ENCODE measurements at regions not wholly inside any gene's neighbourhood (a gene's known extent, or its start where the extent isn't known, plus 50 kb on each side); places are given as distances from the start of the nearest gene placed in this dataset.

DNA sequence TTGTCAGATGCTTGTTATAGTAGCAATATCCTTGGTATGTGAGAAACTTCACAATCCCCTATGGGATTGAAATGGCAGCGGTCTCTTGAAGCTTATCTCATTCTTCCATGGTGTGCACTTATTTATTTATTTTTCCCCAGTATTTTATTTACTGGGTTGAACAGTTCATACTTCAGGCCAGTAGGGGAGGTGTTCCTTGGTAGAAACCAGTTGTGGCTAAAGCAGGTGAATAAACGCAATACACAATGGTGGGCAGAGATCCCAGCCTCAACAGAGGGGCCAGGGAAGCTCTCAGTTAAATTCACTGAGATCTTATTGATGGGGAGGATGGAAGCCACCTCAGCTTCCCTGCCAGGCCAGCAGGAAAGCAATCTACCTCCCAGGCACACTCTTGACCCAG is 93.7 kb upstream of the SRD5A2 start:
- H3K9me3 ChIP-seq: peaks cover 4% of the 10 kb centered on the region
- H3K36me3 ChIP-seq: no peaks in the 10 kb centered on the region
- no peaks in the 10 kb centered on the region for H3K27me3 ChIP-seq
- TF ChIP-seq POLR2AphosphoS5 (IDR thresholded peaks at IDR 0.05; ENCODE audit: insufficient read depth in 1 of 2, low read depth in 1 of 2) (no peak), POLR2A (IDR thresholded peaks at IDR 0.05) (no peak)
- TF ChIP-seq, protein P1, sequence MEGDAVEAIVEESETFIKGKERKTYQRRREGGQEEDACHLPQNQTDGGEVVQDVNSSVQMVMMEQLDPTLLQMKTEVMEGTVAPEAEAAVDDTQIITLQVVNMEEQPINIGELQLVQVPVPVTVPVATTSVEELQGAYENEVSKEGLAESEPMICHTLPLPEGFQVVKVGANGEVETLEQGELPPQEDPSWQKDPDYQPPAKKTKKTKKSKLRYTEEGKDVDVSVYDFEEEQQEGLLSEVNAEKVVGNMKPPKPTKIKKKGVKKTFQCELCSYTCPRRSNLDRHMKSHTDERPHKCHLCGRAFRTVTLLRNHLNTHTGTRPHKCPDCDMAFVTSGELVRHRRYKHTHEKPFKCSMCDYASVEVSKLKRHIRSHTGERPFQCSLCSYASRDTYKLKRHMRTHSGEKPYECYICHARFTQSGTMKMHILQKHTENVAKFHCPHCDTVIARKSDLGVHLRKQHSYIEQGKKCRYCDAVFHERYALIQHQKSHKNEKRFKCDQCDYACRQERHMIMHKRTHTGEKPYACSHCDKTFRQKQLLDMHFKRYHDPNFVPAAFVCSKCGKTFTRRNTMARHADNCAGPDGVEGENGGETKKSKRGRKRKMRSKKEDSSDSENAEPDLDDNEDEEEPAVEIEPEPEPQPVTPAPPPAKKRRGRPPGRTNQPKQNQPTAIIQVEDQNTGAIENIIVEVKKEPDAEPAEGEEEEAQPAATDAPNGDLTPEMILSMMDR (IDR thresholded peaks at IDR 0.05): no peak
- H3K4me1 ChIP-seq: no peaks in the 10 kb centered on the region
- no peak overlapping the region for H3K27ac ChIP-seq
- no peak for DNase-seq (ENCODE audit: extremely low spot score in 2 of 2)
- H3K4me3 ChIP-seq: no peak overlapping the region
- intact Hi-C loops (cut with DNase I): no loop called here

- DNase-seq (ENCODE audit: extremely low spot score in 2 of 2): no peak
- no peaks in the 10 kb centered on the region for H3K27me3 ChIP-seq
- intact Hi-C loops (cut with DNase I): no loop called here
- no peaks in the 10 kb centered on the region for H3K4me1 ChIP-seq
- H3K4me3 ChIP-seq: no peak overlapping the region
- TF ChIP-seq POLR2AphosphoS5 (IDR thresholded peaks at IDR 0.05; ENCODE audit: insufficient read depth in 1 of 2, low read depth in 1 of 2) (no peak), POLR2A (IDR thresholded peaks at IDR 0.05) (no peak)
- TF ChIP-seq, protein P1 (IDR thresholded peaks at IDR 0.05): no peak
- H3K36me3 ChIP-seq: no peaks in the 10 kb centered on the region
- H3K9me3 ChIP-seq: no peaks in the 10 kb centered on the region
- H3K27ac ChIP-seq: no peak overlapping the region
Observed at GRCh38 chr2:31666878-31667277, 86.1 kb upstream of the SRD5A2 start.

- H3K27me3 ChIP-seq: no peaks in the 10 kb centered on the region
- H3K27ac ChIP-seq: no peak overlapping the region
- no peaks in the 10 kb centered on the region for H3K36me3 ChIP-seq
- DNase-seq (ENCODE audit: extremely low spot score in 2 of 2): no peak
- no peak overlapping the region for H3K4me3 ChIP-seq
- no peaks in the 10 kb centered on the region for H3K9me3 ChIP-seq
- intact Hi-C loops (cut with DNase I): no loop called here
- no peak for TF ChIP-seq POLR2A (IDR thresholded peaks at IDR 0.05)
- TF ChIP-seq, protein P1 (IDR thresholded peaks at IDR 0.05): no peak
- TF ChIP-seq POLR2AphosphoS5 (IDR thresholded peaks at IDR 0.05; ENCODE audit: insufficient read depth in 1 of 2, low read depth in 1 of 2): no peak
- no peaks in the 10 kb centered on the region for H3K4me1 ChIP-seq
Observed at GRCh38 chr2:31664949-31665724, 84.4 kb upstream of the SRD5A2 start.

- DNase-seq (ENCODE audit: extremely low spot score in 2 of 2): no peak
- Histone ChIP-seq H3K36me3 (no peaks in the 10 kb centered on the region), H3K27me3 (no peaks in the 10 kb centered on the region), H3K9me3 (no peaks in the 10 kb centered on the region), H3K4me3 (no peak overlapping the region), H3K27ac (no peak overlapping the region), H3K4me1 (no peaks in the 10 kb centered on the region)
- TF ChIP-seq POLR2AphosphoS5 (IDR thresholded peaks at IDR 0.05; ENCODE audit: insufficient read depth in 1 of 2, low read depth in 1 of 2): no peak
- TF ChIP-seq, protein P1 (IDR thresholded peaks at IDR 0.05): no peak
- TF ChIP-seq POLR2A (IDR thresholded peaks at IDR 0.05): no peak
- intact Hi-C loops (cut with DNase I): no loop called here
Observed at GRCh38 chr2:31660812-31661335, 80.1 kb upstream of the SRD5A2 start.

DNA sequence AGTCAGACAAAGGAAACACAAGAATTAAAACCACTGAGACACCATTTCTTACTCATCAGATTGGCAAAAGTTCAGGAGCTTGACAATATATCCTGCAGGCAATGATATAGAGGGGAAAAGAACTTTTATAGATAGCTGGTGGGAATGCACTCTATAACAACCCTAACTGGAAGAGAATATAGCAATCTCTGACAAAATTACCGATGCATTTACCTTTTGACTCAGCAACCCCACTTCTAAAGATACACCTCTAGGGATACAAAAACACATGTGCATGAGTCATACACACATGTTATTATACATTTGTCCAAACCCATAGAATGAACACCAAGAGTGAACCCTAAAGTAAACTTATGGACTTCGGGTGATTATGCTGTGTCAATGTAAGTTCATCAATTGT is 79.4 kb upstream of the SRD5A2 start:
- Histone ChIP-seq H3K9me3 (no peaks in the 10 kb centered on the region), H3K27me3 (no peaks in the 10 kb centered on the region), H3K27ac (no peak overlapping the region), H3K36me3 (no peaks in the 10 kb centered on the region), H3K4me3 (no peak overlapping the region), H3K4me1 (no peaks in the 10 kb centered on the region)
- intact Hi-C loops (cut with DNase I): no loop called here
- TF ChIP-seq POLR2AphosphoS5 (IDR thresholded peaks at IDR 0.05; ENCODE audit: insufficient read depth in 1 of 2, low read depth in 1 of 2): no peak
- TF ChIP-seq, protein P1 (IDR thresholded peaks at IDR 0.05): no peak
- no peak for DNase-seq (ENCODE audit: extremely low spot score in 2 of 2)

All from vagina (tissue), 2 donors.